NCI-H2196 (cell line): ENCODE measurements at regions not wholly inside any gene's neighbourhood (a gene's known extent, or its start where the extent isn't known, plus 50 kb on each side); places are given as distances from the start of the nearest gene placed in this dataset.
"Not testable (repeated sequence)": the region's sequence is repeated elsewhere in the genome, so short reads cannot be mapped to it uniquely, and the experiment has no call there.

Experiments
- DNase-seq: peaks from one replicate; lab custom pipeline; 2025; ENCODE audit not compliant: unreplicated experiment; lab: John Stamatoyannopoulos, UW

GRCh38 chr17:14581186-14581830 is 280.4 kb downstream of the HS3ST3B1 start:
- no peak for DNase-seq

GRCh38 chr17:14580499-14580898 is 279.6 kb downstream of the HS3ST3B1 start:
- DNase-seq: no peak

- DNase-seq: no peak
These were observed 278.8 kb downstream of the HS3ST3B1 start for GRCh38 chr17:14579716-14580115.

- DNase-seq: no peak
These were observed 274.6 kb downstream of the HS3ST3B1 start for GRCh38 chr17:14575471-14575953.

GRCh38 chr17:14560325-14560724 is 259.4 kb downstream of the HS3ST3B1 start:
- DNase-seq: not testable (repeated sequence)

- DNase-seq: no peak
These were observed 258.6 kb downstream of the HS3ST3B1 start for GRCh38 chr17:14559264-14560119.

GRCh38 chr17:14557480-14557879 is 256.6 kb downstream of the HS3ST3B1 start:
- no peak for DNase-seq

- no peak for DNase-seq
These were observed 253.0 kb downstream of the HS3ST3B1 start for GRCh38 chr17:14553847-14554246.

- DNase-seq: no peak
These were observed 251.4 kb downstream of the HS3ST3B1 start for GRCh38 chr17:14552306-14552705.

- DNase-seq: no peak
These were observed 246.7 kb downstream of the HS3ST3B1 start for GRCh38 chr17:14547556-14547955.

- DNase-seq: no peak
These were observed 246.1 kb downstream of the HS3ST3B1 start for GRCh38 chr17:14547016-14547415.

GRCh38 chr17:14545156-14545906 is 244.4 kb downstream of the HS3ST3B1 start:
- DNase-seq: no peak

- DNase-seq: no peak
These were observed 240.8 kb downstream of the HS3ST3B1 start for GRCh38 chr17:14541714-14542113.

- DNase-seq: no peak
These were observed 238.9 kb downstream of the HS3ST3B1 start for GRCh38 chr17:14539801-14540200.

GRCh38 chr17:14532242-14532641 is 231.4 kb downstream of the HS3ST3B1 start:
- DNase-seq: not testable (repeated sequence)

GRCh38 chr17:14525551-14526455 is 224.9 kb downstream of the HS3ST3B1 start:
- no peak for DNase-seq

GRCh38 chr17:14522795-14523387 is 222.0 kb downstream of the HS3ST3B1 start:
- DNase-seq: no peak

GRCh38 chr17:14518919-14519318 is 218.0 kb downstream of the HS3ST3B1 start:
- DNase-seq: not testable (repeated sequence)

- DNase-seq: no peak
These were observed 214.1 kb downstream of the HS3ST3B1 start for GRCh38 chr17:14514973-14515372.

- DNase-seq: no peak
These were observed 213.0 kb downstream of the HS3ST3B1 start for GRCh38 chr17:14513835-14514234.
